C4-2B (cell line): ENCODE measurements at regions not wholly inside any gene's neighbourhood (a gene's known extent, or its start where the extent isn't known, plus 50 kb on each side); places are given as distances from the start of the nearest gene placed in this dataset.

Experiments
- ZFX ChIP-seq: fragments of 450-650 bp; IDR thresholded peaks from 2 replicates; pipeline ENCODE4 v1.6.1; 2017
- TF ChIP-seq, protein P1 (sequence below): fragments of 450-650 bp; conservative IDR thresholded peaks from 2 replicates; pipeline ENCODE4 v1.5.1; 2017; ENCODE audit warnings: mild to moderate bottlenecking

GRCh38 chr14:46571970-46572369, 79.6 kb downstream of the RPL10L start:
- TF ChIP-seq, protein P1, sequence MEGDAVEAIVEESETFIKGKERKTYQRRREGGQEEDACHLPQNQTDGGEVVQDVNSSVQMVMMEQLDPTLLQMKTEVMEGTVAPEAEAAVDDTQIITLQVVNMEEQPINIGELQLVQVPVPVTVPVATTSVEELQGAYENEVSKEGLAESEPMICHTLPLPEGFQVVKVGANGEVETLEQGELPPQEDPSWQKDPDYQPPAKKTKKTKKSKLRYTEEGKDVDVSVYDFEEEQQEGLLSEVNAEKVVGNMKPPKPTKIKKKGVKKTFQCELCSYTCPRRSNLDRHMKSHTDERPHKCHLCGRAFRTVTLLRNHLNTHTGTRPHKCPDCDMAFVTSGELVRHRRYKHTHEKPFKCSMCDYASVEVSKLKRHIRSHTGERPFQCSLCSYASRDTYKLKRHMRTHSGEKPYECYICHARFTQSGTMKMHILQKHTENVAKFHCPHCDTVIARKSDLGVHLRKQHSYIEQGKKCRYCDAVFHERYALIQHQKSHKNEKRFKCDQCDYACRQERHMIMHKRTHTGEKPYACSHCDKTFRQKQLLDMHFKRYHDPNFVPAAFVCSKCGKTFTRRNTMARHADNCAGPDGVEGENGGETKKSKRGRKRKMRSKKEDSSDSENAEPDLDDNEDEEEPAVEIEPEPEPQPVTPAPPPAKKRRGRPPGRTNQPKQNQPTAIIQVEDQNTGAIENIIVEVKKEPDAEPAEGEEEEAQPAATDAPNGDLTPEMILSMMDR, result no peak
- no peak for TF ChIP-seq ZFX
